Neural cell (in vitro differentiated cells): ENCODE measurements at regions not wholly inside any gene's neighbourhood (a gene's known extent, or its start where the extent isn't known, plus 50 kb on each side); places are given as distances from the start of the nearest gene placed in this dataset.

ENCODE experiments used
- H2AFZ ChIP-seq: fragments of 200-600, 300-800 bp; sonication (generic), shearing (Covaris generic); 2 replicates; pipeline ENCODE4 v1.6.0; 2014; ENCODE audit warnings: low read depth, mild to moderate bottlenecking, antibody characterized with exemption, low read length, moderate library complexity
- H3F3A ChIP-seq: fragments of 200-600 bp; shearing (Covaris generic); 2 replicates; pipeline ENCODE4 v1.6.1; 2016; ENCODE audit warnings: mild to moderate bottlenecking, moderate library complexity, mixed read lengths, antibody characterized with exemption, low read length; ENCODE audit not compliant: insufficient read depth, poor library complexity, severe bottlenecking
- H3K27ac ChIP-seq: fragments of 200-600, 300-800 bp; sonication (generic), shearing (Covaris generic); 2 replicates; pipeline ENCODE4 v1.5.1; 2014; ENCODE audit warnings: mild to moderate bottlenecking, low read length, moderate library complexity
- H3K27me3 ChIP-seq: fragments of 300-800, 200-600 bp; sonication (generic), shearing (Covaris generic); 2 replicates; pipeline ENCODE4 v1.6.0; 2014; ENCODE audit warnings: mild to moderate bottlenecking, low read depth, low read length, moderate library complexity; ENCODE audit not compliant: insufficient read depth
- H3K36me3 ChIP-seq: fragments of 300-800, 200-600 bp; sonication (generic), shearing (Covaris generic); 2 replicates; pipeline ENCODE4 v1.5.1; 2014; ENCODE audit warnings: mild to moderate bottlenecking, antibody characterized with exemption, low read length, moderate library complexity; ENCODE audit not compliant: insufficient read depth
- H3K4me2 ChIP-seq: fragments of 300-800, 200-600 bp; sonication (generic), shearing (Covaris generic); 2 replicates; pipeline ENCODE4 v1.6.0; 2014; ENCODE audit warnings: mild to moderate bottlenecking, low read length
- H3K4me3 ChIP-seq: fragments of 300-800, 200-600 bp; sonication (generic), shearing (Covaris generic); 2 replicates; pipeline ENCODE4 v1.5.1; 2014; ENCODE audit warnings: mild to moderate bottlenecking, low read length, moderate library complexity
- H3K79me2 ChIP-seq: fragments of 200-600 bp; shearing (Covaris generic); replicated peaks from 2 replicates; pipeline ENCODE4 v1.6.0; 2014; ENCODE audit warnings: mild to moderate bottlenecking, low read length, moderate library complexity; ENCODE audit not compliant: insufficient read depth
- H3K9ac ChIP-seq: fragments of 300-800, 200-600 bp; sonication (generic), shearing (Covaris generic); 2 replicates; pipeline ENCODE4 v1.6.1; 2016; ENCODE audit warnings: mild to moderate bottlenecking, low read length, mixed read lengths
- H3K9me2 ChIP-seq: fragments of 200-600 bp; shearing (Covaris generic); 2 replicates; pipeline ENCODE4 v1.6.1; 2016; ENCODE audit warnings: mild to moderate bottlenecking, low read length, mixed read lengths; ENCODE audit not compliant: insufficient read depth
- H3K9me3 ChIP-seq: fragments of 200-600, 300-800 bp; sonication (generic), shearing (Covaris generic); 2 replicates; pipeline ENCODE4 v1.6.1; 2016; ENCODE audit warnings: mild to moderate bottlenecking, mixed run types, low read length, moderate library complexity, mixed read lengths
- H4K20me1 ChIP-seq: fragments of 200-600 bp; shearing (Covaris generic); 2 replicates; pipeline ENCODE4 v1.6.1; 2016; ENCODE audit warnings: mild to moderate bottlenecking, mixed run types; ENCODE audit not compliant: insufficient read depth
- CTCF ChIP-seq: fragments of 450-650 bp; IDR thresholded peaks from 2 replicates; pipeline ENCODE4 v1.5.1; 2014; ENCODE audit warnings: antibody characterized with exemption, mild to moderate bottlenecking, moderate library complexity; ENCODE audit not compliant: poor library complexity, severe bottlenecking
- EP300 ChIP-seq: fragments of 450-650 bp; conservative IDR thresholded peaks from 2 replicates; pipeline ENCODE4 v1.6.1; 2014; ENCODE audit warnings: antibody characterized with exemption, mild to moderate bottlenecking, moderate library complexity; ENCODE audit not compliant: poor library complexity, severe bottlenecking
- EZH2 ChIP-seq: fragments of 200-600, 300-800 bp; shearing (Covaris generic), sonication (generic); IDR thresholded peaks from 2 replicates; pipeline ENCODE4 v1.6.1; 2014; ENCODE audit warnings: antibody characterized with exemption, low read length, borderline replicate concordance, mild to moderate bottlenecking; ENCODE audit not compliant: insufficient read depth, poor library complexity, severe bottlenecking
- MXI1 ChIP-seq: fragments of 450-650 bp; conservative IDR thresholded peaks from 2 replicates; pipeline ENCODE4 v1.6.1; 2014; ENCODE audit warnings: antibody characterized with exemption, mild to moderate bottlenecking; ENCODE audit not compliant: poor library complexity, severe bottlenecking
- POLR2AphosphoS5 ChIP-seq: IDR thresholded peaks from 2 replicates; pipeline ENCODE4 v1.6.1; 2012
- RAD21 ChIP-seq: fragments of 450-650 bp; conservative IDR thresholded peaks from 2 replicates; pipeline ENCODE4 v1.6.1; 2014; ENCODE audit warnings: antibody characterized with exemption, mild to moderate bottlenecking, moderate library complexity
- REST ChIP-seq: IDR thresholded peaks from 2 replicates; pipeline ENCODE4 v1.6.1; 2012; ENCODE audit warnings: borderline replicate concordance
- SMC3 ChIP-seq: fragments of 450-650 bp; conservative IDR thresholded peaks from 2 replicates; pipeline ENCODE4 v1.6.1; 2014; ENCODE audit warnings: antibody characterized with exemption, mild to moderate bottlenecking, moderate library complexity; ENCODE audit not compliant: poor library complexity
- TAF1 ChIP-seq: IDR thresholded peaks from 2 replicates; pipeline ENCODE4 v1.6.1; 2012; ENCODE audit warnings: low read depth

DNA sequence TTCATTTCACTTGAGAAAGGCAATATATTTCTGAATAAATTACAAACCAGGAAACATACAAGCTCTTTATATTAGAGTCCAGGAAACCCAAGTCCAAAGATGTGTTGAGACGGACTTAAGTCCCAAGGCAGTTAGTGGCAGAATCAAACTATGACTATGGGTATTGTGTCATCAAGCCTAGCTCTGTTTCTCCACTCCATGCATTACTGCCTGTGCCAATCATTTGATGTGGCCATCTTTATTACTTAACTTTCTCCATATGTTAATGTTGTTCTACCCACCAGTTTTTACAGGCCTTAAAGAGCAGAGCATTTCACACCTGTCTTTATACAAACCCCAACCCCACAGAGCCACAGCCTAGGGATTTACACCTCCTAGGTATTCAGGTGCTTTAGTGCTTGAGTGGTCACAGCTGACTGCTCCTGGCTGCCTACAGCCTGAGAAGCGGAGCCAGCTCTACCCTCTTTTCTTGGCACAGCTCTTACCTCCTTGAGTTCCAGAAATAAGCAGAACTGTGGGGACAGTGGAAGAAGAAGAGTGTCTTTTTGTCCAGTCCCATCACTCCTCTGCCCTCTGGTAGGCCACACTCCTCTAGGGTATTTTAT lies 92.1 kb downstream of the DTWD1 start:
- Histone ChIP-seq H3K27ac (no peak overlapping the region), H3K79me2 (no peaks in the 10 kb centered on the region), H3F3A (no peaks in the 10 kb centered on the region), H4K20me1 (no peaks in the 10 kb centered on the region), H3K27me3 (no peaks in the 10 kb centered on the region), H3K36me3 (no peaks in the 10 kb centered on the region), H2AFZ (no peak overlapping the region), H3K4me2 (no peak overlapping the region), H3K9me3 (no peaks in the 10 kb centered on the region), H3K9me2 (no peaks in the 10 kb centered on the region), H3K9ac (no peak overlapping the region), H3K4me3 (no peak overlapping the region)
- no peak for TF ChIP-seq POLR2AphosphoS5
- no peak for TF ChIP-seq CTCF
- TF ChIP-seq SMC3: no peak
- TF ChIP-seq MXI1: no peak
- no peak for TF ChIP-seq REST
- no peak for TF ChIP-seq TAF1
- no peak for TF ChIP-seq RAD21
- TF ChIP-seq EZH2: no peak
- no peak for TF ChIP-seq EP300

GRCh38 chr15:49715211-49715610 lies 94.4 kb downstream of the DTWD1 start:
- Histone ChIP-seq H3K9me3 (no peaks in the 10 kb centered on the region), H3K4me3 (no peak overlapping the region), H2AFZ (no peak overlapping the region), H4K20me1 (no peaks in the 10 kb centered on the region), H3K36me3 (no peaks in the 10 kb centered on the region), H3K27ac (no peak overlapping the region), H3F3A (no peaks in the 10 kb centered on the region), H3K79me2 (no peaks in the 10 kb centered on the region), H3K4me2 (no peak overlapping the region), H3K27me3 (no peaks in the 10 kb centered on the region), H3K9me2 (no peaks in the 10 kb centered on the region), H3K9ac (no peak overlapping the region)
- TF ChIP-seq CTCF (no peak), POLR2AphosphoS5 (no peak), TAF1 (no peak), SMC3 (no peak), EZH2 (no peak), RAD21 (no peak), REST (no peak), EP300 (no peak), MXI1 (no peak)
